HG03432 (cell line): ENCODE measurements at regions not wholly inside any gene's neighbourhood (a gene's known extent, or its start where the extent isn't known, plus 50 kb on each side); places are given as distances from the start of the nearest gene placed in this dataset.

Source experiments
- ATAC-seq: cut with Tn5 transposase; IDR thresholded peaks from one replicate; pipeline ENCODE4 v1.9.1; 2021; ENCODE audit warnings: mild to moderate bottlenecking, moderate library complexity; ENCODE audit not compliant: unreplicated experiment

DNA sequence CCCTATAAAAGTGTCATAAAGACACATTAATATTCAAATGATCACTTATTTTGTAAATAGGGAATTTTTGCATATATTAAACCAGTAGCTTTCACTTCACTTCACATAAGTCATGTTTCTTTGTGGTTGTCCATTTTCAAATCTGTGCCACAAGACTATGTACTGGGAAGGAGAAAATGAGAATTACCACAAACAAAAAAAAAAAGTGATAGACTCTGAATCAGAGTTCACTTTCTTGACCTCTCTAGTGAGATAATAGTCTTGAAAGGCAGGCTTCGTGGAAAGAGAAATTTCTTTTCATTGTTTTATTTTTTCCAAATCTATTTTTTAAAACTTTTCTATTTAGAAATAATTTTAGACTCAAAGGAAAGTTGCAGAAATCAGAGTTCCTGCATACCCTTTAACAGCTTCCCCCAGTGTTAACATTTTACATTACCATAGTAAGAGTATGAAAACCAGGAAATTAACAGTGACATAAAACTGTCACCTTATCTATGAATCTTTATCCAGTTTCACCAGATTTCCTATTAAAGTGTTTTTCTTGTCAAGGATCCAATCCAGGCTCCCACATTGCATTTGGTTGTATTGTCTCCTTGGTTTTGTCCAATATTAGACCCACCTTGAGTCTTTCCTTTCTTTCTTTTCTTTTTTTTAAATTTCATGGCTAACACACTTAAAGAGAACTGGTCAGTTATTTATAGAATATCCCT, 215.4 kb upstream of the PGRMC2 start:
- ATAC-seq, result no peak

DNA sequence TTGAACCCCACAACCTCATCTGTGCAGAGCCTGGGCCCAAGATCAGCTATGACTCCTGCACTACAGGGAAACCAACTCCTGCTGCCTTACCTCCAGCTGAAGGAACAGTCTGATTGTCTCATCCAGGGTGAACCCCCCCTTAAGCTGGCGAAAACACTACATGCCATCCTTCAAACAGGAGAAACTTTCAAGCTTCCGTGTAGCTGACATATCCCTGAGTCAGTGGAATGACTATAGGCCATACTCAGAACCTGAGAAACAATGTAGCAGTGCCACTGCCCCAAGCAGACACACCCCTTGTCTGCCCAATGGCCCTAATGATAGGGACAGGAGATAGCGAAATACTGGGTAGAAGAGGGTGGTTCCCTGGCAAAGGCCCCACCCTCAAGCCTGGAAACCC, 213.6 kb upstream of the PGRMC2 start:
- no peak for ATAC-seq

DNA sequence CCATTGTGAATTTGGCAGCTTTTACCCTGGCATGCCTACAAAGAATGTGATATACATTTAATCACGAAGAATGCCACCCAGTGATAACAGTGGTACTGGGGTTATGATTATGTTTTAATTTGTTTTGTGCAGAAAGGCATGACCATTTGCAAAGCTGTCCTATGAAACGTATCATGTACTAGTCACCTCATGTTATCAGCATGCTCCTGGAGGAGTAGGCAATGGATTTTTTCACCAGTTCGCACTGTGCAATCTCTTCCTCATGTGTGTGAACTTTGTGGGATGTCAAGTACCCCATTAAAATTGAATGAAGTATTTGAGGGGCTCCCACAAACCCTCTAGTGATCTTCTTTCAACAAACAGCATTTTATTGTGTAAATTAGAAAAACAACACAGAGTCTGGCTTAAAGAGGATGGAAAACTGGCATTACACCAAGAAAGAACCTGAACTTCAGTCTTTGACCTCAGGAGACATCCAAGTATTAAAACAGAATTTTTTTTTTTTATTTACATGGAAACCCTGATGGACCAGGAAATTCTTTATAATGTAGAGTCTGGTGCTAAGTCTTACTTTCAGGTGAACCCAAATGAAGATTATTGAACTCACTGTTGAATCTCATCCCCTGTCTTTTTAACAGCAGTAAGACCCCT, 200.6 kb upstream of the PGRMC2 start:
- no peak for ATAC-seq

DNA sequence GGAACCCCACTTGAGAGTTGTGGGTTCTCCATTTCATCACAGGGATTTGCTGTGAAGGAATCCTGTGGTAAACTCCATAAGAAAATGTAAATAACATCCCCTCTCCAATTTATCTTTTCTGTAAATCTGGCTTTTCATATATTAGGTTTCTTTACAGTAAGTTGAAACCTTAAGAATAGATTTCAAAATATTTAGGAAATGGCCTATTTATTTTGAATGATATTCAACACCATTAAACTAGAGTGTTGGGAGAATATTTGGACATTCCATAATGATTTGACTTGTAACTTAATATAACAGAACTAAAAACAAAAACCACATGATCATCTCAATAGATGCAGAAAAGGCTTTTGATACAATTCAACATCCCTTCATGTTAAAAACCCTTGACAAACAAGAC, 197.3 kb upstream of the PGRMC2 start:
- no peak for ATAC-seq

DNA sequence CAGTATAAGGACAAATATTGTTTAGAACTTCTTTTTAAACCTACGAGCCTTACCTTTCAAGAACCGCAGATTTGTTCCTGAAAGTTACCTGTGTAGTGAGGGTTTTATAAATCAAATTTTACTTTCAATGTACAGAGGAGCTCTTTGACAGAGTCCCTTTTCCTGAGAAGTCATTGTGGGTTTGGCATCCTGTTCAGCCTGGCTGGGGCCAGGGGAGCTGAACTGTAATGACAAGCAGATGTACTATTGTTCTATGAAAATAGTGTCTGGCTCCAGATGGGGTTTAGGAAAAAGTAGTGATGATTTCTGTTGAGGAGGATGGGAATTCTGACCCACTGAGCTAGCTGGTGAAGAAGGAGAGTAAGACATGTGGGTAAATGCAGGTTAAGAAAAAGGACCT, 196.2 kb upstream of the PGRMC2 start:
- no peak for ATAC-seq

DNA sequence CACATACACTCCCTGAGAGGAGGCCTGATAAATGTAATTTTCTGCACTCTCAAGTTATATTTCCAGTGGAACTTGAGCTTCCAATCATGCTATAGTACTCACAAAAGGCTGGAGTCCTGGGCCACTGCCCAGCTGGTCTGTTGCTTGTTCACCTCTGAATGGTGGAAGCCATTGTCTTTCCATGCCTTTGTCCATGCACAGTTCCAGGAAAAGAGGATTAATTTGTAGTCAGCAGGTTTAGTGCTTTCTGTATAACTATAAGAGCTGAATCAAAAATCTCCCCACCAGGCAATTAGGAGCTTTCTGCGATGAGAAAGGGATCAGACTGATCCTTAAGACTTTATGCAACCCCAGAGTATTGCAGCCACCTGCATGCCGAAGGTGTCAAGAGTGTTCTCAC, 195.4 kb upstream of the PGRMC2 start:
- no peak for ATAC-seq

DNA sequence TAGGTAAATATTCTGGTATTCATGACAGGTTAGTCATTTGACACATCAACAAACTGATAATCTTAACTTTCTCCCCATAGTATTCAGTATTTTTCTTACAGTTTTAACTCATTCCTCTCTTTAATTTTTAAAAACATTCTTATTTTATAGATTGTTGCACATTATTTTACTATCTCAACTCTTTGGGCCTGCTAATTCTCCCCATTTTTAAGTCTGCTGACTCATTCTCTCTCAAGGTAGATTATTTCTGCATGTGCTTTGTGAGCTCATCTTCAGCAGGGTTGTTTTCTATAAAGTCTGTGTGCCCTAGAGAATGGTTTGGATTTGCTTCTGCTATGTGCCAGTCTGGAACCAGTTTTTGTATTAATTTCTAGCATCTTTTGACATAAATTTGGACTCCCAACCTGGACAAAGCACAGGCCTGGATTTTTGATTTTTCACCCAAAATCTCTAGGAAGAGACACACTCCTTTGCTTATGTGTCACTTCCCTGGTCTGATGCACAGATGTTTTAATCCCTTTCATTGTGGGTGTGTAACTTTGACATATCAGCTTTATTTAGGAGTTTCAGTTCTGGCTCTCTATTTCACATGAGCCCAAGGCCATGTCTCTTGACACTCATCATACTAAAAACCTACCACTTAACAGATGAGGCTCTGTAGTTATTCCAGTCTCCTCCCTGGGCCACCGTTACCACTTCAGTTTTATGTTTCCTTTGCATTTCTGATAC, 194.3 kb upstream of the PGRMC2 start:
- ATAC-seq, result no peak

DNA sequence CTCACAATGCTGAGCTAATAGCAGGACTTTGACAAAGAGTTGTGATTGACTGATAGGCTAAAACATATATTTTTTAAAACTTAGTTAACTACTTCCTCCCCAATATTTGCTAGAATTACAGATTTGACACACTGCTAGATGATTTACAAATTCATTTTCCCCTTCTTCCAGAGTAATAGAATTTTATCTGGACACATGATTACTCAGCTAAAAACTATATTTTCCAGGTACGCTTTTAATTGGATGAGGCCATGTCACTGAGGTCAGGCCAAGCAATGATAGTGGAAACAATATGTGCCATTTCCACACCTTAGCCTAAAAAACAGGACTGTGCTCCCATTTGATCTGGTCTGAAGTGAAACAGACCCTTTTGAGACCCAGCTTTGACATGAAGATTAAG, 193.3 kb upstream of the PGRMC2 start:
- ATAC-seq, result no peak

DNA sequence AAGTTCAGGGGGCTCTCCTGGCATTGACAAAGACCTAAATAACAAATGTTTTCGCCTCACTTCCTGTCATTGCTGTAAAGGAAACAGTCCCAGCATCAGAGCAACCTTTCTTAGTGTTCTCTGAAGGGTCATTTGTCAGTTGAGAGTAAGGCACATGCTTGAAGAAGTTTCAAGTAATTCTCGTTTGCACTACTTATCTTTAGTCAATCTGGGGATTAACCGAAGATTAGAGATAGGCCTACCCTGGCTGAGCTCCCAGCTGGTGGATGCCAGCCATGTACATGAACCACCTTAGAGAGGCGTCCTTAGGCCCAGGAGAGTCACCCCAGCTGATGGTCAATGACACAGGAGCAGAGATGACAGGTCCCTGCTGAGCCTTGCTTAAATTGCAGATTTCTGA, 189.9 kb upstream of the PGRMC2 start:
- ATAC-seq, result no peak

DNA sequence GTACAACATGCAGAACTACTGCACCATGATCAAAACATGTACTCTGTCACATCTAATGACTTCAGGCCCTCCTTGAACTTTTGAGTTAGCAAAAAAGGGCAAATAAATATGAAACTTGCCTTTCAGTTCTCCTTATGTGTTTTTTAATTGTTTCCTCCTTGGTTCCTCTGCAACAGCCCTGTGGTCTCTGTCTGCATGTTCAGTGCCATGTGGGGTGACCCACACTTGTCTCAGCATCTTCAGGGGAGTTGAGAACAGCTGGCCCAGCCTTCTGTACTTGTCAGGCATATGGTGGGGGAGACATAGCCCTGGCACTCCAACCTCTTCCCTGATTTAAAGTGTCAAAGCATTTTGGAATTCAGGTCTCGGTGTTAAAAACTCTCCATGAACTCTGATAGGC, 188.0 kb upstream of the PGRMC2 start:
- no peak for ATAC-seq

DNA sequence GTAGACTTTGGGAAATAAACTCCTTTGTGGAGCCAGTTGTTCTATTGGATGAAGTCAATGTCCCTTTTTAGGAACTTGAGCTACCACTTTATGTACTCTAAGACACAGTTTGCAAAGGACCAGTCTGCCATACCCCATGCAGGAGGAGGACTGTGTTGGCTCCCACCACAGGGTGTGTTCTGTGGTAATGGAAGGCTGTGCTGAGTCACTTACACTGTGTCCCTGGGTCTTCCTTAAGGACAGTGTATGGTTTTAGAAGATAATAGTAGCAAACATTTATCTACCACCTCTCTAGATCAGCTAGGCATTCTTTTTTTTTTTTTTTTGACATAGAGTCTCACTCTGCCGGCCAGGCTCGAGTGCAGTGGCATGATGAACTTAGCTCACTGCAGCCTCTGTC, 184.0 kb upstream of the PGRMC2 start:
- no peak for ATAC-seq

DNA sequence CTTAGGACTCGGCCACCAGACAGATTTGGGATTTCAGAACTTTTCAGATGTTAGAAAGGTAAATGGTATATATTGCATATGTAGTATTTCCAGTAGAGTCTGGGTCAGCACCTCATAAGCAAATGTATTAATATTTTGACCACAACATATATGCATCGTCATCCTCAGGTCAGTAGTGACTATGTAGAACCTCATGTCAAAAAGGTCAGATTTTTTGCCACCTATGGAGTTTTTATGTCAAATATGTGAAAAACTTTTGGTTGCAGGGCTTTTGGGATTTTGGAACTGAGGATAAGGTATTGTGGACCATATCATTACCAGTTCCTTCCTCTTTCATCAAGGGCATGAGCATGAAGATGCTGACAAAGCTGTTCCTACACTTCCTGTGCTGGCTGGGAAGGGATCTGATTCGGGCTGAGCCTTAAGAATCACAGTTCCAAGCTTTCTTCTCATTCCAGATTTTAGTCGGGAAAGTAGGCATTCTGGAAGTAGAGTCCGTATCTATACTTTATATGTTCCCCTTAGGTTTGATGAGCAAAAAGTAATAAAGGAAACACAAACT, 183.0 kb upstream of the PGRMC2 start:
- no peak for ATAC-seq

DNA sequence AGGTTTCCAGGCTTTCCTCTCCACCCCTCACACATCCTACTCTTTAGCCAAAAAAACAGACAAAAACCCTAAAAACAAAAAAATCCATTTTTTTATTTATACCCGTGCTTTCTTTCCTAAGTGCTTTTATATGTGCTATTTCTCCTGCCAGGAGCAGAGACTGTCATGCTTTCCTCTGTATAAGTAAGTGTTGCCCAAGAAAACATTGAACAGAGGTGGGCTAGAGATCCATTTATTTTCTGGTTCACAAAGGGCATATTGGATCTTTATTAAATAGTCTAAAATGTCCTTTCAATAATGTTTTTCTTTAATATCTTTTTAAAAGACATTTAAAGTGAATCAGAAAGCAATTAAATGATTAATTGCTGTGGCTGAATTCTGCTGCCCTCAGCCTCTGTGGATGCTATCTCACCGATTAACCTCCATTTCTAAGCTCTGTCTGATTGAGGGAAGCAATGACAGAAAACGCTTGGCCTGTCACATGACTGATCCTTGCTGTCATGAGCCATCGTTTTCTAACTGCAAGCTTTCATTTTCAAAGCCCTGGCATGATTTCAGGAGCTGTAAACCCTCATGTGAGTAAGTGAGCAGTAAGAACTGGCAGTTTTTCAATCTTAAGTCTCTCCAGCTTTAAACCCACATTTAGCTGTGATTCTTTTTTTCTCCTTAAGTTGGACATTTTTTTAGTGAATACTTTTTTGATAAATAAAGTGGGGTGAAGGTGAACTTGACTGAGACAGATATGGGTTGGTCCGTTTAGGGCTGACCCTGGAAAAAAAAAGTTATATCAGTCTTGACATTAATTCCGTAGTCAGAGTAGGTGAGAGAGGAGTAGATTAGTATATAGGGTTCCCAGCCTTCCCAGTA, 180.7 kb upstream of the PGRMC2 start:
- no peak for ATAC-seq

DNA sequence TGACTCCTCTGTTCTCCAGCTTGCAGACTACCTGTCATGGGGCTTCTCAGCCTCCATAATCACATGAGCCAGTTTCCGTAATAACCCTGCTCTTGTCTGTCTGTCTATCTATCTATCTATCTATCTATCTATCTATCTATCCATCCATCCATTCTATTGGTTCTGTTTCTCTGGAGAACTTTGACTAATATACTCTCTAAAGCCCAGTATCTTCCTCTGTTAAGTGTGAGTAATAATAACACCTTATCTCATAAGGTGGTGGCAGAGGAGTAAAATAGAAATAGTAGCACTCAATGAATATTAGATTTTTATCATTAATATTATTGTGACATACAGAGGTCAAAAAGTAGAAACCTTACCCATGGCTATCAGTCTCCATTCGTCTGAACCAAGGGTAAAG, 177.9 kb upstream of the PGRMC2 start:
- ATAC-seq, result no peak

DNA sequence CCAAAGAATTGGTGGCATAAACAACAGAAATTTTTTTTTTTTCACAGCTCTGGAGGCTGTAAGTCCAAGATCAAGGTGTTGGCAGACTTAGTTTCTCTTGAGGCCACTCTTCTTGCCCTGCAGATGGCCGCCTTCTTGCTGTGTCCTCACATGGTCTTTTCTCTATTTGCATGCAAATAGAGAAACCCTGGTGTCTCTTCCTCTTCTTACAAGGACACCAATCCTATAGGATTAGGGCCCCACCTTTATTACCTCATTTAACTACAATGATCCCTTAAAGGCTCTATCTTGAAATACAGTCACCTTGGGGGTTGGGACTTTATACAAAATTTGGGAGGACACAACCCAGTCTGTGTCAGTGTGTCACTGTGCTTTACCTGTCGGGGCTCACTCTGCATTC, 175.4 kb upstream of the PGRMC2 start:
- ATAC-seq, result no peak

DNA sequence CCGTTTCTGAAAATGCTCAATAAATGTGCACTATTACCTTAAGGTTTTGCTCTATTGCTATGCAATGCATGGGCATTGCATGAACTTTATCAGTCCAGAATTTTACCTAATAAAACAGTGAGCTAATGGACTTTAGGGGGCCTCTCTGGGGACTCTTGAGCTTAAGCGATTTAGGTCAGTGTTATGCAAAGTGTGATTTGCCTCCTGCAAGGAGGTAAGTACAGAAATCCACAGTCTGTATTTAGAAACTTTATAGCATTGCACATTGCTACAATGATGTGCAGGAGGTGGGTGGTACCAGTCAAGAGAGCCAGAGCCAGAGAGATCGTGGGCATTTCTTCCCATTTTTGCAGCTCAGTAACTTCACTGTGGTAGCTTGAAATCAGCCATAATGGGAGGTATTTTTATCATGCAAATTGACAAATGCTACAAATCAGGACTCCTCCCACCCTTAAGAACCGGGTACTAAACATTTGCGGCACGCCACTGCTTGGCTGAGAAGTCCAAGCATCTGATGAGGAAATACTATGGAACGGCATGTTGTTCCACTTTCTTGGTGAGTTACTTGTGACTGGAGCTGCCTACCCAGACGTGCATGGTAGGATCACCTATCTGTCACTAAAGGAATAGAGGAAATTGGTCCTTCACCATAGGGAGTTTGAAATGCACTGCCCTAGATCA, 174.6 kb upstream of the PGRMC2 start:
- no peak for ATAC-seq

DNA sequence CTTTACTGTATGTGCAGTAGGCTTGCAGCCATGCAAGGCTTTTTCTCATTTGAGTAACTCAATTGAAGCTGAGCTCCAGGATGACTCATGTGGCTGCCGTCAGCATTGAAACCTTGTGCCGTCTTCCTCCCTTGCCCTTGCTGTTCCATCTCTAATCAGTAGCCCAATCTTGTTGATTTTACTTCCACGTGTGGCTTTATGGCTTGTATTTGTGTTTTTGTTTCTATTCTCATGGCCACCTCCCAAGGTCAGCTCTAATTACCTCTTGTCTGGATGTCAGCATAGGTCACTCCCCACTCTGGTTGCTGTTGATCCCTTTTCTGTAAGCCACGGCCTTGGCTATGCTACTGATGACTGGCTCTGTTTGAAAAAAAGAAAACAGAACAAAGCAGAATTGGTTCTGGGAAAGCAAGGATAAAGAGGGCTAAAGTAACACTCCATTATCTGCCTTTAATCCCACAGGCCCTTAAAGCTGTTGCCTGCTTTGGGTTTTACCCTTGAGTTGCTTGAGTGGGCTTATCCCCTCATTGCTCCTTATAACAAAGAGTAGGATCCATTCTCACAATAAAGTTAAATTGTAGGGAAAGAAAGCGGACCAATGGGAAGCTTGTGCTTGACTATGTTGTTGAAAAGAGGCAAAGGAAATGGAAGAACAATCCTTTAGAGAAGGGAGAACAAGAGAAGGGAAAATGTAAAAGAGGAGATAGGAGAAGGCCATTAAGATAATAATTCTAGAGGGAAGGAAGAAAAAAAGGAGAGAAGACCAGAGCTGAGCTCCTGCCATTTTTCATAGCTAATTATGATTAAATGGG, 173.9 kb upstream of the PGRMC2 start:
- peak; percentile 91 for ATAC-seq

DNA sequence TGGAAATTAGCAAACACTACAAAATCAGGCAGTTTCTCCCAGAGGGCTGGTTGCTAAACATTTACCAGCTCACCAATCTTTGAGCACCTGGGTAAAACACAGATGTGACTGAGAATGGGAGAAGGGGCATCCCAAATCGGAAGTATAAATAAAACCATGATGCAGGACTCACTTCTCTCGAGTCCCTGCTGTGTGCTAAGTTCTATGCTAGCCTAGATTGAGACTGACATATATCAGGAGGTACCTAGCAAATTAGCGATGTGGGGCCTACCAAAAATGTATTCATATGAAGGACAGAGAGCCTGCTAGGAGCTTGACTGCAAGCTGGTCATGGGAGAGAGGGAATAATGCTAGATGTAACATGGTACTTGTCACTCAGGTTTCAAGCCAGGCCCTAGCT, 171.9 kb upstream of the PGRMC2 start:
- no peak for ATAC-seq

DNA sequence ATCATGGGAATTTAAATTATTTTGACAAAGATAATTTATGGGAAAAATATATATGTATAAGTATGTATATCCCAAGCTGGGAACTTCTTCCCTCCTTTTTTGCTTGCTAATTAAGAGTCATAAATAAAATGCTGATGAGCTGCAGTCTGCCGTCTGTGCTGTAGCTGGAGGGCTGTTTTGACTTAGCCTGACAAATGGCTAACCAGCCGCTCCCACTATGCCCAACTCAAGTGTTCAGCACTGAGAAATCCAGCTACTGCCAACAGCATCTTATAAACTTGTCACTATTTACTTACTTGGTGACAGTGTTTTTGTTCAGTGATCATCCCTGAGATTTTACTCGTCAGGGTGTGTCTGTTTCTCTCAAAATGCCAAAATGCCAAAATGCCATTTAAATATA, 171.2 kb upstream of the PGRMC2 start:
- no peak for ATAC-seq

DNA sequence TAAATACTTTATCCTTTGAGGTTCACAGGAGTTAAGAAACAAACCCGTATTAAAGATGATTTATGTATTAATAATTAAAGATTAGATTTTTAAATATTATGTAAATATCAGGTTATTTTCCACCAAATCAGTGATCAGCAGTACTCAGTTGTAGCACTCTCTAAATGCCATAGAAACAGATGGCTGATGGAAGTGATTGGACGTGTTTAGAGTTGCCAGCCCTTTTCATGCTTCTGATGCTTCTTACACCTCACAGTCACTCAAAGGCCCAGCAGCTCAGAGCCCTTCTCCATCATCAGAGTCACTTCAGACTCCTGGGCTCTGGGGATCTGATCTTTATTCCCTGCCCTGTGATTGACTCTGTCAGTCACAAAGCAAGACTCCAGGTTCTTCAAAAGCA, 170.1 kb upstream of the PGRMC2 start:
- no peak for ATAC-seq
